SW 1271 (cell line): ENCODE measurements at regions not wholly inside any gene's neighbourhood (a gene's known extent, or its start where the extent isn't known, plus 50 kb on each side); places are given as distances from the start of the nearest gene placed in this dataset.
A peak's percentile ranks its signal among the peaks of the same experiment; 100 is the strongest.
"Not testable (repeated sequence)": the region's sequence is repeated elsewhere in the genome, so short reads cannot be mapped to it uniquely, and the experiment has no call there.

Experiments
- DNase-seq, 2 experiments: peaks; one replicate each; lab custom pipeline; 2025; lab: John Stamatoyannopoulos, UW

GRCh38 chr10:25713894-25714240, 220.2 kb upstream of the MYO3A start:
- DNase-seq, result no peak

DNA sequence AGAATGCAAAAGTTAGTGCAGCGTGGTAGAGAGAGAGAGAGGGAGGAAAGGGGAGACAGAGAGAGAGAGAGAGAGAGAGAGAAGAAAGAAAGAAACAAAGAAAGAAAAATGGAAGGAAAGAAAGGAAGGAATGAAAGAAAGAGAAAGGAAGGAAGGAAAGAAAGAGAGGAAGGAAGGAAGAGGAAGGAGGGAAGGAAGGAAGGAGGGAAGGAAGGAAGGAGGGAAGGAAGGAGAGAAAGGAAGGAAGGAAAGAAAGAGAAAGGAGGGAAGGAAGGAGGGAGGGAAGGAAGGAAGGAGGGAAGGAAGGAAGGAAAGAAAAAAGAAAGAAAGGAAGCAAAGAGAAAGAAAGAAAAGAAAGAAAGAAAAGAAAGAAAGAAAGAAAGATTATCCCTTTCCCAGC, 209.8 kb upstream of the MYO3A start:
- no peak for DNase-seq

- peak; percentile 6 to 38 for DNase-seq
Observed at GRCh38 chr10:25725917-25726716, 207.9 kb upstream of the MYO3A start.

DNA sequence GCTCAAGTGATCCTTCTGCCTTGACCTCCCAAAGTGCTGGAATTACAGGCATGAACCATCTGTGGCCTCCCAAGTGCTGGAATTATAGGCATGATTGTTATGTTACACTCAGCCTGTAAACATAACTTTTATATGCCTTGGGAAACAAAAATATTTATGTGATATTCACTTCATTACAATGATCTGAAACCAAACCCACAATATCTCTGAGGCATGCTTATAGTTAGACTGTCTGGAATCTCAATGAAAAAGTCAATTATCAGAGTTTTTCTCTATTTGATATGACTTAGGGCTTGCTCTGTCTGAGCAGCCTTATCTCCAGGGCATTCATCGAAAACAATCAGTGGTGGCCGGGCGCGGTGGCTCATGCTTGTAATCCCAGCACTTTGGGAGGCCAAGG, 195.3 kb upstream of the MYO3A start:
- no peak for DNase-seq

DNA sequence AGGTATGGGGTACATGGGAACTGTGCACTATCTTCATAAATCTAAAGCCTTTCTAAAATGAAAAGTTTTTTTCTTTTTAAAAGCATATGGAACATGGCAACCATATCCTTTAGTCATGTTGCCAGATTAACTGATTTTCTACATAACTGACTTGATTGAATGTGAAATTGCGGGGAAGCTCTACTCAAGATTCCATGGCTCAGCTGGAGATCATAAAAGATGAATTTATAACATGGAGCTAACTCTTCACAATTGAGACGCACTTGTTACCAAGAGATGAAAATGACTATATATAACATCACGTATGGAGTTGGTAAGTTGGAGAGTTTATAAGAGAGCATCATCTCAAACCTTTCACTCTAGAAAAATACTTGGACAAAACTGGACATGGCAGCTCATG, 190.2 kb upstream of the MYO3A start:
- no peak for DNase-seq

- no peak for DNase-seq
Observed at GRCh38 chr10:25744574-25744973, 189.5 kb upstream of the MYO3A start.

DNA sequence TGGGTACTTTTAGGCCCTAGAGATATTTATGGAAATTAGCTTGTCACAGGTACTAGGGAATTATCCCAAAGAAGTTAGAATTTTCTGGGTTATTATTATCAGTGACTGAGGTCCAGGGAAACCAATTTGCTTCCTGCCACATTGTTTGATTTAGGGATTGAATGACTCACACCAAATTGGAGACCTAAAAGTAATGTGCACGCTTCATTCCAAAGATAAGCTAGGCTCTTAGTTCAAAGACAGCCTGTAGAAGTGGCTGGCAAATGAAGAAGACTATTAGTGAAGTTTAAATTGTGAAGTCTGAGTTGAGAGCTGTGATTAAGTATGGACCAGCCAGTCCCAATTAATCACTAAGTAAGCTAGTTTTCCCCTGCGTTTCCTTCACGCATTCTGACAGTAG, 188.1 kb upstream of the MYO3A start:
- DNase-seq, result no peak

- no peak for DNase-seq
Observed at GRCh38 chr10:25747084-25747483, 186.9 kb upstream of the MYO3A start.

DNA sequence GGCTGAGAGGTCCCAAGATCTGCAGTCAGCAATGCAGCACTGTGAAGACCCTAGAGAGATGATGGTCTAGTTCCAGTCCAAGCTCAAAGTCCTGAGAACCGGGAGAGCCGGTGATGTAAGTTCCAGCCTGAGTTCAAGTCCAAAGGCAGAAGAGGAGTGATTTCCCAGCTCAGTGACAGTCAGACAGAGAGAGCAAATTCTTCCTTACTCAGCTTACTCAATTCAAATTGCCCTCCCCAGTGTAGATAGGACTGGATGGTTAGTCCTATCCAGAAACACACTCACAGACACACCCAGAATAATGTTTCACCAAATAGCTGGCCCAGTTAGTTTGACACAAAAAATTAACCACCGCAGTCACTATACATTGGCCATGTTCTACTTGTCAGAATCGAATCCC, 185.5 kb upstream of the MYO3A start:
- DNase-seq, result no peak

DNA sequence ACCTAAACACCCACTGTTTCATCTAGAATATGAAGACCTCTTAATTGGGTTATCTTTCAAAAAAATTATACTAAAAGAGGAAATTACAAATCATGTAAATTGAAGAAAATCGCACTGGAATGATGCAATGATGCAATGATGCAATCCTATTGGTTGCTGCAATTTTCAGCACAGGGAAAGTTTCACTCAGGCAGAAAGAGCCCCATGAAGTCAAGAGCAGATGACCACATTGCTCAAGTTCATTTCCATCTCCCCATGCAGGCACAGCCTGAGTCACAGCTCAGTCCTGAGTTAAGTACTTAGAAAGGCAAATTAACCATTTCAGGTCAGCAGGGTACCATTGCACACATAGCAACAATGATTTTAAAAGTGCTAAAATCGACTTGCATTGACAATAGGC, 180.3 kb upstream of the MYO3A start:
- DNase-seq, result no peak

DNA sequence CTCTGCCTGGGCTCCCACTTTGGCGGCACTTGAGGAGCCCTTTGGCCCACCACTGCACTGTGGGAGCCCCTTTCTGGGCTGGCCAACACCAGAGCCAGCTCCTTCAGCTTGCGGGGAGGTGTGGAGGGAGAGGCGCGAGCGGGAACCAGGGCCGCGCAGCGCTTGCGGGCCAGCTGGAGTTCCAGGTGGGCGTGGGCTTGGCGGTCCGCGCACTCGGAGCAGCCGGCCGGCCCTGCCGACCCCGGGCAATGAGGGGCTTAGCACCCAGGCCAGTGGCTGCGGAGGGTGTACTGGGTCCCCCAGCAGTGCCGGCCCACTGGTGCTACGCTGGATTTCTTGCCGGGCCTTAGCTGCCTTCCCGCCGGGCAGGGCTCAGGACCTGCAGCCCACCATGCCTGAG, 178.2 kb upstream of the MYO3A start:
- not testable (repeated sequence) for DNase-seq

- no peak for DNase-seq
Observed at GRCh38 chr10:25756784-25757183, 177.2 kb upstream of the MYO3A start.

GRCh38 chr10:25758041-25758457, 176.0 kb upstream of the MYO3A start:
- DNase-seq, result peak in 1 of 2 experiments; percentile 10

DNA sequence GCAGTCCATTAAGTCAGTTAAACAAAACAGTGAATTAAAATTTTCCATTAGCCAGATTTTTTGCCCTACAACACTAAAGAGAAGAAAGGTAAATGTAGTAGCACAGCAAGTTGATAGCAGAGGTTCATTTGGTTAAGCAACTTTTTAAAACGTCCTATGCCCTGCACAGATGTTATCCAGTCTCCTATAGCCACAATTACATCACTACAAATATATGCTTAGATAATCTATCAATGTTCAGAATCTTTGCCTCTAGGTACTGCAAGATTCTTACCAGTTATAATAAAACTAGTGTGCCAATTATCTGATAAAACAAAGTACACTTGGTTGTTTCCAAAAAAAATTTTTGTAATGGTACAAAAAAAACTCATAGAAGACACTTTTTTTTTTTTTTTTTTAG, 175.5 kb upstream of the MYO3A start:
- DNase-seq, result no peak

- DNase-seq, result no peak
Observed at GRCh38 chr10:25761937-25762336, 172.1 kb upstream of the MYO3A start.

DNA sequence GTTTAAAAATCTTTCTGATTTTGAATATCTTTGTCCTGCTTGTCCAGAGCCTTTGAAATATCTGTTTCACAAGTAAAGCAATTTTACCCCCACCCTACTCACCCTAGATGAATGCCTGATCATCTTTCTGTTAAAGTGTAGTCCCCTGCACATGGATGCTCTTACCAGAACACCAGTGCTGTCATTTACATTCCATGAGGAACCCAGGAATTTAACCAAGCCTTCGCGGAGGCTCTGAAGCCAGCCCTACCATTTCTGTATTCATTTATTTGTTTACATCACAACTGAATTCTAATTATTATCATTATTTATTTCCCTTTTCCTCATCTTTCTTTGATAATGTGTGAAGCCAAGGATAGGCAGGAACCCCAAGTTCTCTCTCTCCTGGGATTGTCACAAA, 167.8 kb upstream of the MYO3A start:
- no peak for DNase-seq

DNA sequence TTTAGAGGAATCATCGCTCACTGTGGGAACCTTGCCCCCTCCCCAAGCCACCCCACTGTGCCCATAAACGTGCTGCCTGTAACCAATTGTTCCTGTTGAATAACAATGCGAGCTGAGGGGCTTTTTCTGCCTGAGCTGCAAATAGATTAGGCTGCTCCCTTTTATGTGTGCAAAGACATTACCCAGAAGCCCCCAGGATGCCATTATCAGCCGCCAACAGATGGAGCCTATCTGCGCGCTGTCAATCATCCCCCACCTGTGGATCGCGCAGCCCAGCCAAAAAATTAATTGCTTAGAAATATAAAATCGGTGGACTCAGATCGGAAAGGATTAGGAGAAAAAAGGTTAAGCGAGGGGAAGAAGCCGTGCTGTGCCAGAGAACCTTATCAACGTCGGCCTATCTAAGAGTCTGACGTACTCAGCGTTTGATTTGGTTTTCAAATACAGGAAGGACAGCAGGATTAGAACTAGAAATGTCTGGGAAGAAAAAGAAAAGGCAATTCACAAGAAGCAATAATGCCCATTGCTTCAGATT, 167.3 kb upstream of the MYO3A start:
- DNase-seq, result no peak

DNA sequence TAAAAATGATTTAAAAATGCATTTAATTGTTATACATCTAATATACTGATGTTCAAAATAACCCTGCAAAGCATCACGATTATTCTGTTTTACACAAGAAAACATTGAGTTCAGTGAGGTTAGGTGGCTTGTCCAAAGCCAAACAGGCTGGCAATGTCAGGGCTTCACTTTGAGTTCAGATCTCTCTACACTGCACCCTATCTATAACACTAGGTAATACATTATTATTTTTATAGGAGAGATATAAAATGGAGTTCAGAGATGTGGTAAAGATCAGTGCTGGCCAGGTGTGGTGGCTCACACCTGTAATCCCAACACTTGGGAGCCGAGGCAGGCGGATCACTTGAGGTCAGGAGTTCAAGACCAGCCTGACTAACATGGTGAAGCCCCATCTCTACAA, 165.9 kb upstream of the MYO3A start:
- DNase-seq, result no peak

- DNase-seq, result no peak
Observed at GRCh38 chr10:25778646-25779045, 155.4 kb upstream of the MYO3A start.

- no peak for DNase-seq
Observed at GRCh38 chr10:25786161-25786560, 147.9 kb upstream of the MYO3A start.

DNA sequence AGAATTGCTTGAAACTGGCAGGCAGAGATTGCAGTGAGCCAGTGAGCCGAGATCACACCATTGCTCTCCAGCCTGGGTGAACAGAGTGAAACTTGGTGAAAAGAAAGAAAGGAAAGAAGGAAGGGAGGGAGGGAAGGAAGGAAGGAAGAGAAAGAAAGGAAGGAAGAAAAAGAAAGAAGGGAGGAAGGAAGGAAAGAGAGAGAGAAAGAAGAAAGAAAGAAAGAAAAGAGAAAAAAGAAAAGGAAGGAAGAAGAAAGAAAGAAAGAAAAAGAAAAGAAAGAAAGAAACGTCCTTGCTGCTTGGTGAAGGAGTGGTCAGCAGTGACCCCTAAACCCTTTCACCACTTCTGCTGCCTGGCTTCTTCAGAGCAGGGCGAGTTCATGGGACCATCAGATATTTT, 147.1 kb upstream of the MYO3A start:
- no peak for DNase-seq

DNA sequence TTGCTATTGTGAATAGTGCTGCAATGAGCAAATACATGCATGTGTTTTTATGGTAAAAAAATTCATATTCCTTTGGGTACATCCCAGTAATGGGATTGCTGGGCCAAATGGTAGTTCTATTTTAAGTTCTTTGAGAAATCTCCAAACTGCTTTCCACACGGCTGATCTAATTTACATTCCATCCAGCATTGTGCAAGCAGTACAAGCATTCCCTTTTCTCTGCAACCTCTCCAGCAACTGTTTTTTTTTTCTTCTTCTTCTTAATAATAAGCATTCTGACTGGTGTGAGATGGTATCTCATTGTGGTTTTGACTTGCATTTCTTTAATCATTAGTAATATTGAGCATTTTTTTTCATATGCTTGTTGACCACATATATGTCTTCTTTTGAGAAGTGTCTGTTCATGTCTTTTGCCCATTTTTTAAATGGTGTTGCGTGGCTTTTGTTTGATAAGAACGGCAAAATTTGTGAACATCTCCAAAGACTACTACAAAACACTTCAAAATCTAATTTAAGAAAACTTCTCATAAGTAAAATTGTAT, 136.1 kb upstream of the MYO3A start:
- no peak for DNase-seq

GRCh38 chr10:25804505-25804904, 129.5 kb upstream of the MYO3A start:
- no peak for DNase-seq

- no peak for DNase-seq
Observed at GRCh38 chr10:25805986-25806385, 128.0 kb upstream of the MYO3A start.
